Mesothelial cell of epicardium (in vitro differentiated cells): ENCODE measurements at regions not wholly inside any gene's neighbourhood (a gene's known extent, or its start where the extent isn't known, plus 50 kb on each side); places are given as distances from the start of the nearest gene placed in this dataset.

Experiments used
- DNase-seq, 2 experiments: peaks; one replicate each; pipeline ENCODE4 v3.0.0; 2021; ENCODE audit warnings: low spot score in 2 of 2; ENCODE audit not compliant: unreplicated experiment in 2 of 2
- H3K27ac Mint-ChIP-seq: 2 replicates; pipeline ENCODE4 v1.8.0; 2021; ENCODE audit warnings: mixed read lengths
- H3K27me3 Mint-ChIP-seq: 2 replicates; pipeline ENCODE4 v1.8.0; 2021; ENCODE audit warnings: low read depth, mixed read lengths
- H3K36me3 Mint-ChIP-seq: 2 replicates; pipeline ENCODE4 v1.8.0; 2021; ENCODE audit warnings: mixed read lengths
- H3K4me1 Mint-ChIP-seq: 2 replicates; pipeline ENCODE4 v1.8.0; 2021; ENCODE audit warnings: mixed read lengths
- H3K4me3 Mint-ChIP-seq: 2 replicates; pipeline ENCODE4 v1.8.0; 2021; ENCODE audit warnings: mild to moderate bottlenecking, moderate library complexity, mixed read lengths
- H3K9me3 Mint-ChIP-seq: 2 replicates; pipeline ENCODE4 v1.8.0; 2021; ENCODE audit warnings: mixed read lengths
- TF ChIP-seq, protein P1 (sequence below): fragments of 200-600 bp; sonication (generic); IDR thresholded peaks from one replicate; pipeline ENCODE4 v1.5.0; 2021; ENCODE audit warnings: antibody characterized with exemption; ENCODE audit not compliant: unreplicated experiment

DNA sequence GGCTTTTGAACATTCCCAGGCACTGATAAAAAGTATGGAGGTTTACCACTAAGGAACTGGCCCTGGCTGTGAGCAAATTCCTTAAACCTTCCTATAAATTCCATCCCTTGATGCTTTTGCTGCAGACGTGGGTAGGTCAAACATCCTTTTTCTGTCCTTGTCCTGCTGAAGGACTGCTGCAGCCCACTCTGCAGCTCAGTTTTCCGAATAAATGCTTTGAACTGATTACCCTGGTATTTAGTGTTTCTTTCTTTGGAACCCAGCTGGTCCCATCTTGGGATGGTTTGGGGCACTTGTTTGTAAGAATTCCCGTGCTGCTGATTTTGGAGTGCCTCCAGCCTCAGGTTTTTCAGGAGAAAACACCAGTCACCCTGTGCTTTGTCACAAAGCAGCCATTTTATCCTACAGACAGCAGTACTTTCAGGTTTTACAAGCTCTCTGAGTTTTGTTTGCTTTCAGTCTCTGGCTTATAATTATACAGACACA, 815.9 kb downstream of the VGLL3 start:
- Mint-ChIP-seq H3K27me3 (no peaks in the 10 kb centered on the region), H3K4me3 (no peak overlapping the region), H3K9me3 (no peaks in the 10 kb centered on the region), H3K27ac (peak overlapping the region; percentile 88), H3K36me3 (no peaks in the 10 kb centered on the region), H3K4me1 (peaks cover 20% of the 10 kb centered on the region)
- DNase-seq: no peak
- TF ChIP-seq, protein P1, sequence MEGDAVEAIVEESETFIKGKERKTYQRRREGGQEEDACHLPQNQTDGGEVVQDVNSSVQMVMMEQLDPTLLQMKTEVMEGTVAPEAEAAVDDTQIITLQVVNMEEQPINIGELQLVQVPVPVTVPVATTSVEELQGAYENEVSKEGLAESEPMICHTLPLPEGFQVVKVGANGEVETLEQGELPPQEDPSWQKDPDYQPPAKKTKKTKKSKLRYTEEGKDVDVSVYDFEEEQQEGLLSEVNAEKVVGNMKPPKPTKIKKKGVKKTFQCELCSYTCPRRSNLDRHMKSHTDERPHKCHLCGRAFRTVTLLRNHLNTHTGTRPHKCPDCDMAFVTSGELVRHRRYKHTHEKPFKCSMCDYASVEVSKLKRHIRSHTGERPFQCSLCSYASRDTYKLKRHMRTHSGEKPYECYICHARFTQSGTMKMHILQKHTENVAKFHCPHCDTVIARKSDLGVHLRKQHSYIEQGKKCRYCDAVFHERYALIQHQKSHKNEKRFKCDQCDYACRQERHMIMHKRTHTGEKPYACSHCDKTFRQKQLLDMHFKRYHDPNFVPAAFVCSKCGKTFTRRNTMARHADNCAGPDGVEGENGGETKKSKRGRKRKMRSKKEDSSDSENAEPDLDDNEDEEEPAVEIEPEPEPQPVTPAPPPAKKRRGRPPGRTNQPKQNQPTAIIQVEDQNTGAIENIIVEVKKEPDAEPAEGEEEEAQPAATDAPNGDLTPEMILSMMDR: no peak

DNA sequence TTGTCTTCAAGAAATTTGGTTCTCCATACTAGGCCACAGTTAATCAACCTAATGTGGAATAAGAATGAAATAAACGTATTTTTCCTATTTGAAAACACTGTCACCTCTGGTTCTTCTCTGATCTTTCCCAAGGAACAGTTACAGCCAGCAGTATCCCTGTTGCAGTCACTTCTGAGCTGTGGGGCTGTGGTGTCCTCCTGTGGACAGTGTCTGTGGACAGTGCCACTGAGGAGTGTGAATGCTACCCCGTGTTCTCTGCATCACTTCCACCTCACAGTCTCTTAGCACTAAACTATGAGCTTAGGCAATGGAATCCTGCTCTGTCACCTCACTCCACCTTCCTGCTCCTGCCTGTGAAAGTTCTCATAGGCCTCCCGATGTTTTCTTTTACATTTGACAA, 817.5 kb downstream of the VGLL3 start:
- Mint-ChIP-seq H3K27ac (no peak overlapping the region), H3K9me3 (no peaks in the 10 kb centered on the region)

DNA sequence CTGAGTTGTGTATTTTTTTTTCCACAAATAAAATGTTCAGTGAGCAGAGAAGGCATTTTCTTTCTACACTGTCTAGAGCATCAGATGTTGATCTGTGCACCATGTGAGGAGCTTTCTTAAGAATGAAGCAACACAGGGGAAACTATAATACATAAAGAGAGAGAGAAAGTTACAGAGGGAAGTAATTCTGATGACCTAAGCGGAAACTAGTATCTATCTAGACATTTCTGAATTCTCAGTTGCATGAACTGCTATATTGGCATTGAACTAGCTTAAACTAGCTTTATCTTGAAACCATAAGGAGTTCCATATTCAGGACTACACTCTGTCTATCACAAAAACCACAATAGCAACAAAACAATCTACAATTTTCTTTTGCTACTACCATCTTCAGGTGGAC, 822.4 kb downstream of the VGLL3 start:
- Mint-ChIP-seq H3K27me3 (no peaks in the 10 kb centered on the region), H3K4me1 (no peaks in the 10 kb centered on the region), H3K27ac (no peak overlapping the region), H3K36me3 (no peaks in the 10 kb centered on the region), H3K4me3 (no peak overlapping the region), H3K9me3 (no peaks in the 10 kb centered on the region)
- no peak for DNase-seq
- TF ChIP-seq, protein P1: no peak

More for the DNA sequence above, 817.5 kb downstream of the VGLL3 start:
- Mint-ChIP-seq H3K27me3 (no peaks in the 10 kb centered on the region), H3K36me3 (no peaks in the 10 kb centered on the region), H3K4me1 (peaks cover 14% of the 10 kb centered on the region), H3K4me3 (no peak overlapping the region)
- TF ChIP-seq, protein P1: no peak
- no peak for DNase-seq

GRCh38 chr3:86162521-86162920, 828.4 kb downstream of the VGLL3 start:
- TF ChIP-seq, protein P1: no peak
- H3K4me3 Mint-ChIP-seq: no peak overlapping the region
- H3K4me1 Mint-ChIP-seq: no peaks in the 10 kb centered on the region
- peaks cover 6% of the 10 kb centered on the region for H3K9me3 Mint-ChIP-seq
- no peak for DNase-seq
- no peak overlapping the region for H3K27ac Mint-ChIP-seq
- no peaks in the 10 kb centered on the region for H3K27me3 Mint-ChIP-seq
- H3K36me3 Mint-ChIP-seq: no peaks in the 10 kb centered on the region

GRCh38 chr3:86161493-86161892, 829.5 kb downstream of the VGLL3 start:
- peaks cover 9% of the 10 kb centered on the region for H3K9me3 Mint-ChIP-seq
- no peaks in the 10 kb centered on the region for H3K27me3 Mint-ChIP-seq
- H3K4me3 Mint-ChIP-seq: no peak overlapping the region
- no peak for DNase-seq
- H3K36me3 Mint-ChIP-seq: no peaks in the 10 kb centered on the region
- no peaks in the 10 kb centered on the region for H3K4me1 Mint-ChIP-seq
- H3K27ac Mint-ChIP-seq: no peak overlapping the region
- TF ChIP-seq, protein P1: no peak

DNA sequence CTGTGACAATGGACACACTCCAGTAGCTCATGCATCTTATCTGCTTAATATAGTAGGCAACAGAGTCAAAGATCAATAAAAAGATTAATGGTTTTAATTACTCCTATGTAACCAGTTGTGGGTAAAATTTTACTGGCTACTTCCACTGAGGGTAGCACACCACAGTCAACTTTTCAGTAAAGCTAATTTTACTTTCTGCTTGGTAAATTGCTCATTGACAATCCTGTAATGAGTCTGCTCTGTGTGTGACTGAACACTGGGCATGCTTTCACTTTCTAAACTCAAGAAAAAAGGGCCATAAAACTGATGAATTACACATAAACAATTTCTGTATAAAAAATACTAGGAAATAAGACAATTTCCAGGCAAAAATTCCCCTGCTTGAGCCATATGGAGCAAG, 838.3 kb downstream of the VGLL3 start:
- no peak for DNase-seq
- Mint-ChIP-seq H3K27ac (no peak overlapping the region), H3K9me3 (peaks cover 3% of the 10 kb centered on the region), H3K27me3 (no peaks in the 10 kb centered on the region), H3K4me1 (no peaks in the 10 kb centered on the region), H3K36me3 (no peaks in the 10 kb centered on the region), H3K4me3 (no peak overlapping the region)
- TF ChIP-seq, protein P1: no peak
